A673 (cell line): ENCODE measurements at regions not wholly inside any gene's neighbourhood (a gene's known extent, or its start where the extent isn't known, plus 50 kb on each side); places are given as distances from the start of the nearest gene placed in this dataset.

Experiments
- EZH2 ChIP-seq: fragments of 200-600 bp; sonication (generic); IDR thresholded peaks from 2 replicates; pipeline ENCODE4 v1.6.1; 2017; ENCODE audit warnings: borderline replicate concordance, low read depth, mild to moderate bottlenecking, mixed read lengths, antibody characterized with exemption, low read length; ENCODE audit not compliant: poor library complexity, severe bottlenecking
- TF ChIP-seq, protein P1 (sequence below): fragments of 300-800, 200-600 bp; sonication (generic); conservative IDR thresholded peaks from 2 replicates; pipeline ENCODE4 v1.5.1; 2017; ENCODE audit warnings: low read depth, mild to moderate bottlenecking, antibody characterized with exemption, low read length, moderate library complexity, mixed read lengths

DNA sequence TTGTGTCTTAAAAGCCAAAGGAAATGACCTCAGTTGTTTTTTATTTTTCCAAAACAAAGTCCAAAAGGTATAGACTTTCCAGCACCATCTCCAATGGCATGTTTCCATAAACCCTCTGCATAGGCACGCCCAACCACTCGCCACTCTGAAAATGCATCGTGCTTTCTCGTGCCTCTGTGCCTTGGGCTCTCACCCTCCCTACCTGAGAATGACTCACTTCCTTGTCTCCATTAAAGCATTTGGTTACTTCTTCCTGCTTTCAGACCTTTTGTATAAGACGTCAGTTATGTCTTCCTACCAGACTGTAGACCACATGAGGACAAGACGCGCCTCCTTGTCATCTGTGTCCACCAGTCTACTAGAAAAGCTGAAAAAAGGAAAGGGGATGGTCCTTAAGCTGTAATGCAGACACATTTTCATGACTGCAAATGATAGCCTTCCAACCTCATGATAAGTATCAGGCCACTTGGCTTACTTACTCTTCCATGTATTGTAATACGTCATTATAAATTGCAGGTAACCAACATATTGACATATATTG lies 61.2 kb upstream of the CDYL start:
- TF ChIP-seq, protein P1, sequence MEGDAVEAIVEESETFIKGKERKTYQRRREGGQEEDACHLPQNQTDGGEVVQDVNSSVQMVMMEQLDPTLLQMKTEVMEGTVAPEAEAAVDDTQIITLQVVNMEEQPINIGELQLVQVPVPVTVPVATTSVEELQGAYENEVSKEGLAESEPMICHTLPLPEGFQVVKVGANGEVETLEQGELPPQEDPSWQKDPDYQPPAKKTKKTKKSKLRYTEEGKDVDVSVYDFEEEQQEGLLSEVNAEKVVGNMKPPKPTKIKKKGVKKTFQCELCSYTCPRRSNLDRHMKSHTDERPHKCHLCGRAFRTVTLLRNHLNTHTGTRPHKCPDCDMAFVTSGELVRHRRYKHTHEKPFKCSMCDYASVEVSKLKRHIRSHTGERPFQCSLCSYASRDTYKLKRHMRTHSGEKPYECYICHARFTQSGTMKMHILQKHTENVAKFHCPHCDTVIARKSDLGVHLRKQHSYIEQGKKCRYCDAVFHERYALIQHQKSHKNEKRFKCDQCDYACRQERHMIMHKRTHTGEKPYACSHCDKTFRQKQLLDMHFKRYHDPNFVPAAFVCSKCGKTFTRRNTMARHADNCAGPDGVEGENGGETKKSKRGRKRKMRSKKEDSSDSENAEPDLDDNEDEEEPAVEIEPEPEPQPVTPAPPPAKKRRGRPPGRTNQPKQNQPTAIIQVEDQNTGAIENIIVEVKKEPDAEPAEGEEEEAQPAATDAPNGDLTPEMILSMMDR = no peak
- TF ChIP-seq EZH2 = no peak
